KBM-7 (cell line): ENCODE measurements at regions not wholly inside any gene's neighbourhood (a gene's known extent, or its start where the extent isn't known, plus 50 kb on each side); places are given as distances from the start of the nearest gene placed in this dataset.

ENCODE experiments used
- DNase-seq: peaks from one replicate; pipeline ENCODE4 v3.0.0-alpha.2; 2015
- in situ Hi-C: fragments of 300-500 bp; cut with MboI; formaldehyde crosslinking; loops from 2 replicates; pipeline ENCODE4 v1.14.3; 2020; ENCODE audit warnings: low sequenced_read_pairs, low pct_unique_long_range_greater_than_20kb, mixed read lengths

- in situ Hi-C loops, result no loop called here
- DNase-seq, result no peak
Measured at GRCh38 chr15:29962407-29962806, 120.3 kb upstream of the GOLGA8J start.

GRCh38 chr15:29959384-29960137 is 123.2 kb upstream of the GOLGA8J start:
- no peak for DNase-seq
- in situ Hi-C loops, result no loop called here

DNA sequence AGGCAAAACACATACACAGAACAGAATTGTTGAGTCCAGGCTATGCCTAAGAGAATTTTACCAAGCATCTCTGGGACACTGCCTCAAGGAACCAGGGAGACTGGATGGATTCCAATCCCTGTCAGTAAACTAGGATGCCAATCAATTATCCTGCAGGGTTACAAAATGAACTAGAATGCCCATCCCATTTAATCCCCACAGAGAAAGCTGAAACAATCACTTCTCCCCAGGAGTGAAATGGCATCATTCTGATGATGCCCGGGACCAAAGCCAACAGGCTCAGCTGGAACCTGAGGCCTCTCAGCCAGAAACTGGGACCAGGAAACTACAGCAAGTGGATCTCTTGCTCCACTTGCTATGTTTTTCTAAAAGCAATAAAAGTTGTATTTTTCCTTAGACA is 130.0 kb upstream of the TJP1 start:
- in situ Hi-C loops, result no loop called here
- no peak for DNase-seq

DNA sequence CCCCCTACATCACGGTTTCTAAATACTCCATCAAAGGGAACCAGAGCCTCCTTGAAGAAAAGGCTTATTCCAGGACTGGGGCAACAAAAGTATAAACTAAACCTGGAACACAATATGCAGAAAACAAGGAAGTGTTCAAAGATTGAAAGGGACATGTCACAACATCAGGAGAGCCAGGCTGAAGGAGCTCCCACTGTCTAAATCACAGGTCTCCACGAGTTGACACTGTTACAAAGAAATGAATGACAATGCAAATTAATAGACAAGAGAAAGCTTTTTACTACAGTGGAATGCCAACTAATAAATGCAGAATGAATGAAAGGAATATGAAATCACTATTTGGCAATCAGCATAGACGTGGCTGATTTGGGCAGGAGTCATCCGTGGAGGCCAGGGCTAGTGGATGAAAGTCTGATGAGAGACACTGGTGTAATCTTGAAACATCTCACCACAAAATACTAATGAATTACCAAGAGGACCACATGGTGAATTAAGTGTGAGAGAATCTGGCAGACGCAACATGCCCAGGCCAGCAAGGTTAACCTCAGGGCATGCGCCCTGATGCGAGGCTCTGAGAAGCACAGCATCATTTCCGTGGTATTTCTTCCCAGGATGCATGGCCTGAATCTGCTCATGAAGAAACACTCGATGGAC is 123.8 kb upstream of the TJP1 start:
- no peak for DNase-seq
- in situ Hi-C loops, result no loop called here

GRCh38 chr15:29944925-29945324 is 122.7 kb upstream of the TJP1 start:
- DNase-seq, result no peak
- in situ Hi-C loops, result no loop called here

- in situ Hi-C loops, result no loop called here
- no peak for DNase-seq
Measured at GRCh38 chr15:29942548-29942947, 120.3 kb upstream of the TJP1 start.

DNA sequence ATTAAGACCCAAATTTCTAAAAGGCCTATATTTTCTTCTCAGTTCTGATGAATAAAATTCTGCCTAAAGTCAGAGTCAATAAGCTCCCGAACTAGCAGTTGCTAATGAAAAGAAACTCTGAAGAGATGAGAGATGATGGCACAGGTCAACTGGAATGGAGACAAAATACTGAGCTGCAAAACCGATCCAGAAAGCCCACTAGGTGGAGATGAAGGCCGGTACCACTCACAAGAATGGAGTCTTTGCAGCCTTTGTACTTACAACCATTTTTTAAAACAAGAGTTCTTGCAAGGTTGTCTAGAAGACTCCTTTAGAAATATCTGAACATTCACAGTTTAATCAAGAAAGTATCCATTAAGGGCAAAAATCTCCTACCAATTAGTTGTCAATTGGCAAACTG is 119.9 kb upstream of the TJP1 start:
- in situ Hi-C loops, result no loop called here
- DNase-seq, result no peak

DNA sequence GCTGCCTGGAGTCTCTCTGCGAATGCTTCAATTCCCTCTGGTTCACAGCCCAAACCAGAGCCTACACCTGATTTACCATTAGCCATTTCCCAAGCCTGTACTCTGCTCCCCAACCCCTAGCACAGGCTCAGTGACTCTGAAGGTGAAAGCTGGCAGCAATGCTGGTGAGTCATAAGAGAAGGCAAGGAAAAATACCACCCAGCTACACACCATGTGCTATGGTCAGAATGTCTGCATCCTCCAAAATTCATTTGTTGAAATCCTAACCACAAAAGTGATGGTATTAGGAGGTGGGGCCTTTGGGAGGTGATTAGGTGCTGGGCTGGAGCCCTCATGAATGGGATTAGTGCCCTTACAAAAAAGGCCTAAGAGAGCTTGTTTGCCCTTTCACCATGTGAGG is 117.1 kb upstream of the TJP1 start:
- DNase-seq, result no peak
- in situ Hi-C loops, result no loop called here

DNA sequence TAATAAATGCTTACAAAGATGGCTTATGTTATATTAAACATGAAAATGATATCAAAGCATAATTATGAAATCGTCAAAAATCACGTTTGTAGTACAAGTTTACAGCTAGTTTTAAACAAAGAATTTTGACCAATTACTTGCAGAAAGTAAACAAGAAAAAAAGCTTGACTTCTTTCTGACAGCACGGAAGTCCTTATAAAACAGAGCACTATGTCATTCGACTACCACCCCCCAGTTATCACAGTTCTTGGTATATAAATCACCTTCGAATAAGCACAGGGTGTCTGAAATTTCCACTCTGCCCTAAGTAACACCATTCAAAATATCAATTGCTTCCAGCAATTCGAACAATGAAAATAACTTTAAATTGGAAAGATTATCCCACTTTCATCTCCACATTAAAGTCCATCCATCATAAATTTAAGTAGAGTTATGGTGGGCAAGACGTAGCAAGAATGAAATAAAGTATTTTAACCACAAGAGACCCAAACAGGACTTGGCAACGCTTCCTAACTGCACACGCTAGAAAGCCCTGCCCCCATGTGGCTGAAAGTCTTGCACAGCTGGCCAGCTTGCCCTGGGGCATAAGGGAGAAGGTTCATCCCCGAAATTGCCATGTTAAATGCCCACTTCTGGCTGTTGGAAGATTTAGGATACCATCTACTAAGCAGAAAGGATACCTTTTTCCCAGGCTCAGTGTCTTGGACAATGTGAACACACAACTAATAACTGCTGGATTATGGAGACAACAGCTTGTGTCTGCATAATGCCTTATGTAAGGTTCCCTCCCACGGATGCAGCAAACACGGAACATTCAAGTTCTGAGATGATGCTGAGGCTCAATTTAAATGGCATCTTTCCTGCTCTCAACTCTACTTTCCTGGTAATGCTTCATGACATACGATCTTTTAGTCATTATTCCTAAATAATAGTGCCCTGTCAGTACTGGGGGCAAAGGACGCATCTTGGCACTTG is 116.4 kb upstream of the TJP1 start:
- in situ Hi-C loops, result no loop called here
- DNase-seq, result no peak

DNA sequence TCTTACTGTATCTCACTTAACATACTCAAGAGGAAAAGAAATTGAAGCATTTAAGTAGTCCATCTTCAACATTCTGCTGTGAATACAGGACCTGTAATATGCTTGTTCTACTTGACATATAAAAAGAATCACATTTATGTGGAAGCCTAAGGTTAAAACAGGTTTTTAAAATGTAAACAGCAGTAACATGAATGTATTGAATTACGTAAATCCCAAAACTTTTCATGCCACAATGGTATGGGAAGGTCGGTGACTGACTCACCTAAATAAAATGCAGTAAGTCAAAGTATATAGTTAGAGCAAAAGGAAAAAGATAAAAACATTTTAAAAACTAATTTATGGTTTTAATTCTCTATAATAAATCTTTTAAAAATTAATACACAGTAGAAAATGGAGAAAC is 115.7 kb upstream of the TJP1 start:
- in situ Hi-C loops, result no loop called here
- no peak for DNase-seq

DNA sequence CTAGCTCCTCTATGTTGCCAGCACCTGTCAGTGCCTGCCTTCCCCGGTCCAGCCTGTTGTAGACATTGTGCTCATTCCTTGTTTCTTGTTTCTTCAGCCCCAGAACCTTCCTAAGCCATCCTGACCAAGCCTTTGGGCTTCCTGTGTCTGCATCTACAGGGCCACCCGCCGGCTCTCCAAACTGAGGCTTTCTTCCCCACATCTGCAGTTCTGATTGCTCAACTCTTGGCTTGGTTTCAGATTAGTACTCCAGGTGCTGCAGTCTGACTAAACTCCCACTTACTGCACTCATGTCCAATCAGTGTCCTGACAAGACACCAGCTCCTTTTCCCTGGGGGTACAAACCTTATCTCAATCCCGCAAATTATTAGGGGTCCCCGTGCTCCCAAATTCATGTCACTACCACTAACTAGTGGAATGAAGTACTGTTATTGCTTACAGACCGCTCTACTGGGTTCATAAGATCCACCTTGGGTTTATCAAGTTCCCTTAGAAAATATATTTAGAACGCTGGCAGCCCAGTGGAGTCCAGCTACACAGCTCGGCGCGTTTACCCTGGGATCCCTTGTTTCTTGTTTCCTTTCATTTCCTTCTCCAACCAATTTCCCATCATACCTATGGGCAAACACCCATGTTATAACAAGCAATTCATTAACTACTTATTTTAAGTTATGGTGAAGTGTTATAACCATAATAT is 114.2 kb upstream of the TJP1 start:
- in situ Hi-C loops, result no loop called here

GRCh38 chr15:29935296-29936004 is 113.2 kb upstream of the TJP1 start:
- in situ Hi-C loops, result no loop called here

More for the DNA sequence above, 114.2 kb upstream of the TJP1 start:
- DNase-seq, result no peak

DNA sequence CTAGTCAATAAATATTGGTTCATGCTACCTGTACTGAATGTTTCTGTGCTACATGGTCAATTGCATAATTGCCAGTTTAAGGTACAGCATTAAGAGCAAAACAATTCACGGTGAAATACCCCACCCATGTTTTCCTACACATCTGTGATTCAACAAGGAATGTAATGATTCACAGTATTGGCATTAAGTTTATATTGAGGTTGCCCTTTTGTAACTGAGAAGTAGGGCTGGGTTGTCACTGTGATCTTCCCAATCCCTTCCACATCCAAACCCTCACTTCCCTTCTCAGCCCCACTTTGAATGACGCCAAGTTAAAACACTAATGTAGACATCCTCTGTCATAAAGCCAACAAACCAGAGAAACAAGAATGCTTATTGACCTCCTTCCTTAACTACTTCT is 112.0 kb upstream of the TJP1 start:
- no peak for DNase-seq
- in situ Hi-C loops, result no loop called here

More at GRCh38 chr15:29935296-29936004, 113.2 kb upstream of the TJP1 start:
- no peak for DNase-seq

- DNase-seq, result no peak
- in situ Hi-C loops, result no loop called here
Measured at GRCh38 chr15:29933042-29933803, 111.0 kb upstream of the TJP1 start.

- no peak for DNase-seq
- in situ Hi-C loops, result no loop called here
Measured at GRCh38 chr15:29926083-29926388, 103.8 kb upstream of the TJP1 start.

DNA sequence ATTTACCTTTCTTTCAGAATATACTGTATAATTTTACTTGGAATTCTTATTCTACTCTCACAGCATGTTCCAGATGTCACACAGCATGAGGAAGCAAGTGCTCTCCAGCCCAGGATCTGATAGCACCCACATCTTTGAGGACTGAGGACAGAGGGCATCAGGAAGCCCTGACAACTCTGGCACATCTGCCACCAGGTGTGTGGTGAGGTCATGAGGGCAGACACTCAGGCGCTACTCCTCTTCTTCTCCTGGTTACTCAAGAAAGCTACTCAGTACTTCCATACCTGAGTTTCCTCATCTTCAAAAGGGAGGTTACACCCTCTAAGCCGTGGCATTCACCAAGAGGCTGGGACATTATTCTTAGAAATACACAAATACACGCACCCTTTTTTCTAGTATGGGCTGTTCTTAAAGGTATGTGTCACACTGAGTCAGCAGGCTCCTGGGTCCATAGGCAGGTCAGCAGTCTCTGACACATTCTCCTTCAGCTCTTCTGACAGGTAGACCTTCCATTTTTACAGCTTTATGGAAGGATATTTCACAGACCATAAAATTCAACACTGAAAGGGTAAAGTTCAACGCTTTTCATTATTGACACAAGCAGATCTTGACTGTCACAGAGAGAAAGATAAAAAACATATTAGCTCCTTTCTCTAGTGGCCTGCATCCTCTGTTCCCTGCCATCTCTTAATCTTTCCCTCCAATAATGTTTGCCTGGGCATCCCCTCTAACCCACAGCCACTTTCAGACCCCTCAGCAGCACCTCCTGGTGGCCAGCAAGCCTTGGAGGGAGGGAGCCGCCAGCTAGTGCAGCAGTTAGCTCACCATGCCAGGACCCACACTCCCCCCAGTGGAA is 103.2 kb upstream of the TJP1 start:
- peak; percentile 64 for DNase-seq
- in situ Hi-C loops, result no loop called here

- in situ Hi-C loops, result no loop called here
- DNase-seq, result no peak
Measured at GRCh38 chr15:29924750-29925149, 102.5 kb upstream of the TJP1 start.
